ENCODE measurements at regions not wholly inside any gene's neighbourhood (a gene's known extent, or its start where the extent isn't known, plus 50 kb on each side); places are given as distances from the start of the nearest gene placed in this dataset.

DNA sequence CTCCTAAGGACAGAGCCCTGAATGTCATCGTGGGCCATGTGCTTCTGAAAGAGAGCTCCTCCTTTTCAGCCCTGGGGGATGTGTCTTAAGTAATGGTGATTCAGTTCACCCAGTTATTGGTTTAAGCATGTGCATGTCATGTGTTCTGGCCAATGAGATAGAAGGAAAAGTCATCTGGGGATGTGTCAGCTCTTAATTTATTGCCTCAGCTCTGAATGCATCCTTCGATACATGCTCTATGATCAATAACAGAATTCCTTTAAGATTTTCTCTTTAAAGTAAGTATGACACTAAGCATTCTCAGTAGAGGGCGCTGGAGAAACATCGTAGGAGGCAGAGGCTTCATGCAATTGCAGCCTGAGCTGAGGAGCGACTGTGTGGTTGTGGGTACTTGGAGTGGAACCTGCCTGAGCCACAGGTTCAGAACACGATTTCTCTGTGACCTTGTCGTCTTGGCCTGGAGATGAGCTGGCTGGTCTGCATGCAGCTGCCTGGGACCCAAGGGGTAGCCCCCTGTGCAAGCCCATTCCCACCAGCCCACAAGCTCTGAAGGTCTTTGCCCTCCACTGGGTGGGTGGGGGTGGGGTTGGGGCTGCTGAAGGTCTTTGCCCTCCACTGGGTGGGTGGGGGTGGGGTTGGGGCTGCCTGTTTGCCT is 69.5 kb downstream of the C3orf38 start:
- TF ChIP-seq, protein P1, sequence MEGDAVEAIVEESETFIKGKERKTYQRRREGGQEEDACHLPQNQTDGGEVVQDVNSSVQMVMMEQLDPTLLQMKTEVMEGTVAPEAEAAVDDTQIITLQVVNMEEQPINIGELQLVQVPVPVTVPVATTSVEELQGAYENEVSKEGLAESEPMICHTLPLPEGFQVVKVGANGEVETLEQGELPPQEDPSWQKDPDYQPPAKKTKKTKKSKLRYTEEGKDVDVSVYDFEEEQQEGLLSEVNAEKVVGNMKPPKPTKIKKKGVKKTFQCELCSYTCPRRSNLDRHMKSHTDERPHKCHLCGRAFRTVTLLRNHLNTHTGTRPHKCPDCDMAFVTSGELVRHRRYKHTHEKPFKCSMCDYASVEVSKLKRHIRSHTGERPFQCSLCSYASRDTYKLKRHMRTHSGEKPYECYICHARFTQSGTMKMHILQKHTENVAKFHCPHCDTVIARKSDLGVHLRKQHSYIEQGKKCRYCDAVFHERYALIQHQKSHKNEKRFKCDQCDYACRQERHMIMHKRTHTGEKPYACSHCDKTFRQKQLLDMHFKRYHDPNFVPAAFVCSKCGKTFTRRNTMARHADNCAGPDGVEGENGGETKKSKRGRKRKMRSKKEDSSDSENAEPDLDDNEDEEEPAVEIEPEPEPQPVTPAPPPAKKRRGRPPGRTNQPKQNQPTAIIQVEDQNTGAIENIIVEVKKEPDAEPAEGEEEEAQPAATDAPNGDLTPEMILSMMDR (conservative IDR thresholded peaks at IDR 0.05; ENCODE audit: low read depth, low read length) = peak; percentile 82
- no peak for TF ChIP-seq EZH2 (IDR thresholded peaks at IDR 0.05; ENCODE audit: low read length, unreplicated experiment)

Measured in PC-3 (cell line).